ENCODE measurements at regions not wholly inside any gene's neighbourhood (a gene's known extent, or its start where the extent isn't known, plus 50 kb on each side); places are given as distances from the start of the nearest gene placed in this dataset.

DNA sequence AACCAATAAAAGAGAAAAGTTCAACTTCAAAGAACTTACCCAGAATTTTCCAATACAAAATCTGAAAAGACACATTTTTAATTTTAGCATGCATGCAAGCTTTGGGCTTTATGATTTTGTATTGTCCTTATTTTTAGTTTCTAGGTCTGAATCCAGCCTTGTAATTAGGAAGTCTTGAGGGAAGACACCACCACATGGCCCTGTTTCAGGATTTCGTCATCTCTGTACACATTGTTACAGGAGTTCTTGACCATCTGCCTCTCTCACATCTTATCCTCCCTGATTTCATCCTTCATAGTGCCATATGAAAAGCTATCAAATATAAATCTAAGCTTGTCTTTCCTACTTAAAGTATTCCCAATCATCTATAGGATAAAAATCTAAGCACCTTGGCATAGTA lies 176.1 kb downstream of the TXNL1 start:
- no peaks in the 10 kb centered on the region for H3K79me2 ChIP-seq (ENCODE audit: insufficient read depth, low read length)
- H3K27ac ChIP-seq (ENCODE audit: low read depth, low read length, poor library complexity, severe bottlenecking), result no peak overlapping the region
- H3K4me3 ChIP-seq (ENCODE audit: low read depth, low read length, poor library complexity, severe bottlenecking), result no peak overlapping the region
- H3K4me1 ChIP-seq (ENCODE audit: insufficient read depth, low read length, severe bottlenecking), result no peaks in the 10 kb centered on the region
- H3K27me3 ChIP-seq (ENCODE audit: insufficient read depth, low read length), result no peaks in the 10 kb centered on the region
- H3K36me3 ChIP-seq (ENCODE audit: insufficient read depth, low read length), result no peaks in the 10 kb centered on the region
- no peak for TF ChIP-seq EZH2 (IDR thresholded peaks at IDR 0.05; ENCODE audit: borderline replicate concordance, low read length)
- TF ChIP-seq CTCF (IDR thresholded peaks at IDR 0.05; ENCODE audit: low read length), result no peak
- no peaks in the 10 kb centered on the region for H4K20me1 ChIP-seq (ENCODE audit: insufficient read depth, low read length)
- no peaks in the 10 kb centered on the region for H3K9me3 ChIP-seq (ENCODE audit: low read length)
- no peak overlapping the region for H3K4me2 ChIP-seq (ENCODE audit: low read length)
- H3F3A ChIP-seq (ENCODE audit: insufficient read depth, low read length), result no peaks in the 10 kb centered on the region
- no peak overlapping the region for H3K9ac ChIP-seq (ENCODE audit: low read length)
- H3K9me2 ChIP-seq (ENCODE audit: low read depth, low read length), result no peaks in the 10 kb centered on the region
- H2AFZ ChIP-seq (ENCODE audit: low read length), result no peak overlapping the region

GRCh38 chr18:56461151-56461550 lies 177.2 kb downstream of the TXNL1 start:
- Histone ChIP-seq H3K9me2 (ENCODE audit: low read depth, low read length) (no peaks in the 10 kb centered on the region), H3K9ac (ENCODE audit: low read length) (no peak overlapping the region), H3K36me3 (ENCODE audit: insufficient read depth, low read length) (no peaks in the 10 kb centered on the region), H3K27me3 (ENCODE audit: insufficient read depth, low read length) (no peaks in the 10 kb centered on the region), H3K27ac (ENCODE audit: low read depth, low read length, poor library complexity, severe bottlenecking) (no peak overlapping the region), H3K4me3 (ENCODE audit: low read depth, low read length, poor library complexity, severe bottlenecking) (no peak overlapping the region), H4K20me1 (ENCODE audit: insufficient read depth, low read length) (no peaks in the 10 kb centered on the region), H2AFZ (ENCODE audit: low read length) (no peak overlapping the region), H3K4me2 (ENCODE audit: low read length) (no peak overlapping the region), H3K79me2 (ENCODE audit: insufficient read depth, low read length) (no peaks in the 10 kb centered on the region), H3K9me3 (ENCODE audit: low read length) (no peaks in the 10 kb centered on the region), H3F3A (ENCODE audit: insufficient read depth, low read length) (no peaks in the 10 kb centered on the region), H3K4me1 (ENCODE audit: insufficient read depth, low read length, severe bottlenecking) (no peaks in the 10 kb centered on the region)
- no peak for TF ChIP-seq CTCF (IDR thresholded peaks at IDR 0.05; ENCODE audit: low read length)
- no peak for TF ChIP-seq EZH2 (IDR thresholded peaks at IDR 0.05; ENCODE audit: borderline replicate concordance, low read length)

GRCh38 chr18:56460581-56460980 lies 177.8 kb downstream of the TXNL1 start:
- Histone ChIP-seq H3K9me3 (ENCODE audit: low read length) (no peaks in the 10 kb centered on the region), H3K79me2 (ENCODE audit: insufficient read depth, low read length) (no peaks in the 10 kb centered on the region), H3K9ac (ENCODE audit: low read length) (no peak overlapping the region), H2AFZ (ENCODE audit: low read length) (no peak overlapping the region), H4K20me1 (ENCODE audit: insufficient read depth, low read length) (no peaks in the 10 kb centered on the region), H3K36me3 (ENCODE audit: insufficient read depth, low read length) (no peaks in the 10 kb centered on the region), H3K4me3 (ENCODE audit: low read depth, low read length, poor library complexity, severe bottlenecking) (no peak overlapping the region), H3K4me1 (ENCODE audit: insufficient read depth, low read length, severe bottlenecking) (no peaks in the 10 kb centered on the region), H3K9me2 (ENCODE audit: low read depth, low read length) (no peaks in the 10 kb centered on the region), H3K4me2 (ENCODE audit: low read length) (no peak overlapping the region), H3K27ac (ENCODE audit: low read depth, low read length, poor library complexity, severe bottlenecking) (no peak overlapping the region), H3K27me3 (ENCODE audit: insufficient read depth, low read length) (no peaks in the 10 kb centered on the region), H3F3A (ENCODE audit: insufficient read depth, low read length) (no peaks in the 10 kb centered on the region)
- TF ChIP-seq EZH2 (IDR thresholded peaks at IDR 0.05; ENCODE audit: borderline replicate concordance, low read length) (no peak), CTCF (IDR thresholded peaks at IDR 0.05; ENCODE audit: low read length) (no peak)

All from OCI-LY1 (cell line).